Panc1 (cell line): ENCODE measurements at regions not wholly inside any gene's neighbourhood (a gene's known extent, or its start where the extent isn't known, plus 50 kb on each side); places are given as distances from the start of the nearest gene placed in this dataset.

Experiments
- ATAC-seq: fragments of 200-7000 bp; cut with Tn5 transposase; 2 replicates; pipeline ENCODE4 v1.9.1; 2020; ENCODE audit warnings: mild to moderate bottlenecking, moderate library complexity
- BruUV-seq: library from RNA; stranded (reverse); fragments of 400-500 nt; replicated peaks from 2 replicates; lab custom pipeline; 2021; lab: Mats Ljungman, UMichigan
- CTCF ChIA-PET: fragments of 300-600 bp; sonication (Branson Sonifier 250); formaldehyde crosslinking; loops from one replicate; lab custom pipeline; 2022; ENCODE audit warnings: antibody characterized with exemption; lab: Charles Lee
- POLR2A ChIA-PET: fragments of 300-600 bp; sonication (Branson Sonifier 250); formaldehyde crosslinking; loops from one replicate; lab custom pipeline; 2022; ENCODE audit warnings: antibody characterized with exemption; lab: Charles Lee
- DNase-seq: peaks from one replicate; pipeline ENCODE4 v3.0.0-alpha.2; 2010; ENCODE audit warnings: low read depth, low spot score
- H3K27ac ChIP-seq: 2 replicates; pipeline ENCODE4 v1.5.1; 2011; ENCODE audit warnings: mild to moderate bottlenecking, low read length, inconsistent platforms
- H3K27me3 ChIP-seq: fragments of 200-500 bp; sonication (Bioruptor generic); 2 replicates; pipeline ENCODE4 v1.6.0; 2014; ENCODE audit warnings: low read length, inconsistent platforms; ENCODE audit not compliant: control insufficient read depth, insufficient read depth
- H3K36me3 ChIP-seq: fragments of 200-500 bp; sonication (Bioruptor generic); 2 replicates; pipeline ENCODE4 v1.5.1; 2014; ENCODE audit warnings: inconsistent platforms, mild to moderate bottlenecking, low read length, moderate library complexity; ENCODE audit not compliant: control insufficient read depth, insufficient read depth
- H3K4me1 ChIP-seq: 2 replicates; pipeline ENCODE4 v1.5.1; 2011; ENCODE audit warnings: inconsistent platforms, mild to moderate bottlenecking, low read length, moderate library complexity; ENCODE audit not compliant: control insufficient read depth, insufficient read depth
- H3K4me3 ChIP-seq, 2 experiments: 2 replicates each; pipeline ENCODE4 v1.5.1; 2011 to 2012; ENCODE audit warnings: low read depth in 2 of 2, low read length in 2 of 2, mild to moderate bottlenecking in 2 of 2, inconsistent platforms in 1 of 2, moderate library complexity in 1 of 2
- H3K9me3 ChIP-seq: fragments of 200-500 bp; sonication (Bioruptor generic); 2 replicates; pipeline ENCODE4 v1.5.1; 2014; ENCODE audit warnings: low read depth, mild to moderate bottlenecking, inconsistent platforms, low read length, moderate library complexity; ENCODE audit not compliant: control insufficient read depth, insufficient read depth
- CTCF ChIP-seq: fragments of 450-650 bp; IDR thresholded peaks from 2 replicates; pipeline ENCODE4 v1.5.1; 2017; ENCODE audit warnings: mild to moderate bottlenecking
- POLR2AphosphoS5 ChIP-seq: IDR thresholded peaks from 2 replicates; pipeline ENCODE4 v1.6.1; 2012; ENCODE audit warnings: mild to moderate bottlenecking, low read depth, low read length, moderate library complexity
- REST ChIP-seq, 2 experiments: IDR thresholded peaks; 2 replicates each; pipeline ENCODE4 v1.6.1; 2011 to 2012; ENCODE audit warnings: low read depth in 2 of 2, control low read depth in 1 of 2, low read length in 1 of 2, mild to moderate bottlenecking in 1 of 2, moderate library complexity in 1 of 2; ENCODE audit not compliant: insufficient read depth in 1 of 2
- SIN3A ChIP-seq: IDR thresholded peaks from 2 replicates; pipeline ENCODE4 v1.6.1; 2012; ENCODE audit warnings: low read depth, mild to moderate bottlenecking, low read length, moderate library complexity, borderline replicate concordance; ENCODE audit not compliant: insufficient read depth
- TCF7L2 ChIP-seq: IDR thresholded peaks from 2 replicates; pipeline ENCODE4 v1.6.1; 2011; ENCODE audit warnings: mild to moderate bottlenecking, low read depth, low read length, inconsistent platforms
- in situ Hi-C: cut with HindIII; loops from 2 replicates; pipeline ENCODE4 v1.10.0; 2016; ENCODE audit warnings: low sequenced_read_pairs, low pct_unique_long_range_greater_than_20kb
- intact Hi-C: fragments of 100-400 bp; cut with micrococcal nuclease; formaldehyde crosslinking; loops from one replicate; pipeline ENCODE4 v1.10.0; 2022; ENCODE audit not compliant: unreplicated experiment

- no peak for TF ChIP-seq TCF7L2
- TF ChIP-seq POLR2AphosphoS5, result no peak
- ChIA-PET POLR2A (interaction anchor here (0.5 kb wide), 1 partner anchor 177 kb away, joined by 4 read pairs; no protein-coding TSS in a partner anchor), CTCF (no interaction called here)
- no peaks in the 10 kb centered on the region for H3K9me3 ChIP-seq
- BruUV-seq, result no TSS peak
- no peak for DNase-seq
- H3K4me1 ChIP-seq, result no peaks in the 10 kb centered on the region
- H3K27me3 ChIP-seq, result no peaks in the 10 kb centered on the region
- no peak for ATAC-seq
- in situ Hi-C loops, result no loop called here
- intact Hi-C loops, result loop anchor here (5.0 to 10.0 kb wide), 3 partner anchors 533 to 1104 kb away; no protein-coding TSS in a partner anchor
- no peak overlapping the region for H3K4me3 ChIP-seq
- no peak overlapping the region for H3K27ac ChIP-seq
- H3K36me3 ChIP-seq, result no peaks in the 10 kb centered on the region
These were observed 1166.2 kb downstream of the MAT2B start for GRCh38 chr5:164671640-164672039.

GRCh38 chr5:164672205-164672604 lies 1166.8 kb downstream of the MAT2B start:
- CTCF ChIA-PET, result no interaction called here

More at GRCh38 chr5:164672205-164672604, 1166.8 kb downstream of the MAT2B start:
- POLR2A ChIA-PET, result no interaction called here
- H3K4me1 ChIP-seq, result no peaks in the 10 kb centered on the region
- H3K27ac ChIP-seq, result no peak overlapping the region
- ATAC-seq, result no peak
- BruUV-seq, result no TSS peak
- no peaks in the 10 kb centered on the region for H3K27me3 ChIP-seq
- intact Hi-C loops (loop anchor here (5.0 to 10.0 kb wide), 3 partner anchors 533 to 1105 kb away; no protein-coding TSS in a partner anchor), in situ Hi-C loops (no loop called here)
- no peak overlapping the region for H3K4me3 ChIP-seq
- H3K9me3 ChIP-seq, result no peaks in the 10 kb centered on the region
- no peaks in the 10 kb centered on the region for H3K36me3 ChIP-seq
- DNase-seq, result no peak
- no peak for TF ChIP-seq SIN3A
- no peak for TF ChIP-seq TCF7L2
- TF ChIP-seq REST (IDR thresholded peaks at IDR 0.05; ENCODE audit: insufficient read depth in 1 of 2, low read depth in 2 of 2, low read length in 1 of 2), result no peak
- TF ChIP-seq POLR2AphosphoS5, result no peak
- TF ChIP-seq CTCF, result no peak
